ENCODE measurements at regions not wholly inside any gene's neighbourhood (a gene's known extent, or its start where the extent isn't known, plus 50 kb on each side); places are given as distances from the start of the nearest gene placed in this dataset.

- 58% methylated on average over 2 of the region's 16 CpGs; no CpG with 5 or more reads in 1 of the 2 experiments for whole genome bisulfite sequencing, 2 experiments (ENCODE audit: extremely low coverage in 2 of 2, insufficient read length in 1 of 2)
- no peak overlapping the region for H3K4me2 ChIP-seq (ENCODE audit: low read depth, low read length)
- ChIA-PET CTCF (no interaction called here), POLR2A (ENCODE audit: unreplicated experiment) (no interaction called here)
- no peak overlapping the region for H3K4ac ChIP-seq (ENCODE audit: low read depth, low read length)
- BruUV-seq (replicated peaks) = no TSS peak
- H2AFZ ChIP-seq (replicated peaks; ENCODE audit: low read length, poor library complexity) = no peak overlapping the region
- no peak overlapping the region for H3K56ac ChIP-seq (ENCODE audit: extremely low read depth, insufficient read depth, low read length)
- ATAC-seq (ENCODE audit: low read depth) (no peak), DNase-seq (no peak)
- TF ChIP-seq CEBPB (IDR thresholded peaks at IDR 0.05; ENCODE audit: low read depth, low read length) = no peak
- TF ChIP-seq RFX5 (IDR thresholded peaks at IDR 0.05; ENCODE audit: low read depth, low read length) = no peak
- no peak for TF ChIP-seq POLR2A (IDR thresholded peaks at IDR 0.05; ENCODE audit: low read depth, low read length)
- no peak for TF ChIP-seq MAFK (IDR thresholded peaks at IDR 0.05; ENCODE audit: low read depth, low read length)
- no peak for TF ChIP-seq ELK1 (IDR thresholded peaks at IDR 0.05; ENCODE audit: borderline replicate concordance, low read depth, low read length)
- no peak for TF ChIP-seq SMC3 (IDR thresholded peaks at IDR 0.05; ENCODE audit: low read depth, low read length)
- no peak overlapping the region for H2AK5ac ChIP-seq (ENCODE audit: low read depth, low read length)
- H3K9me1 ChIP-seq (ENCODE audit: insufficient read depth, low read length) = no peaks in the 10 kb centered on the region
- H3K9me3 ChIP-seq (ENCODE audit: control insufficient read depth, insufficient read depth, low read length) = peaks cover 26% of the 10 kb centered on the region
- H3K18ac ChIP-seq (ENCODE audit: low read depth, low read length) = no peak overlapping the region
- H3K27me3 ChIP-seq (ENCODE audit: control insufficient read depth, insufficient read depth, low read length) = no peaks in the 10 kb centered on the region
- no peak overlapping the region for H3K27ac ChIP-seq (ENCODE audit: insufficient read depth, low read length)
- H2BK20ac ChIP-seq (ENCODE audit: low read depth, low read length) = no peak overlapping the region
- no peak overlapping the region for H3K14ac ChIP-seq (replicated peaks; ENCODE audit: low read depth, low read length)
- H3K36me3 ChIP-seq (ENCODE audit: control insufficient read depth, insufficient read depth, low read length) = no peaks in the 10 kb centered on the region
- H4K91ac ChIP-seq (ENCODE audit: insufficient read depth, low read depth, low read length) = no peak overlapping the region
- intact Hi-C loops (cut with micrococcal nuclease) (no loop called here), dilution Hi-C loops (cut with HindIII; ENCODE audit: low sequenced_read_pairs, unreplicated experiment) (no loop called here), in situ Hi-C loops (cut with MboI; ENCODE audit: low sequenced_read_pairs) (no loop called here)
- H4K5ac ChIP-seq (ENCODE audit: low read depth, low read length) = no peak overlapping the region
- no peak overlapping the region for H4K8ac ChIP-seq (ENCODE audit: low read depth in 2 of 2, low read length in 2 of 2)
- no peaks in the 10 kb centered on the region for H4K20me1 ChIP-seq (ENCODE audit: insufficient read depth, low read length)
- no peak overlapping the region for H2BK5ac ChIP-seq (ENCODE audit: low read depth, low read length, poor library complexity, severe bottlenecking)
- H3K79me1 ChIP-seq (ENCODE audit: low read depth in 1 of 2, low read length in 2 of 2) = no peaks in the 10 kb centered on the region
- no peak overlapping the region for H3K9ac ChIP-seq (ENCODE audit: low read depth, low read length)
- no peaks in the 10 kb centered on the region for H3K4me1 ChIP-seq (ENCODE audit: control insufficient read depth, insufficient read depth, low read length)
- H2BK120ac ChIP-seq (ENCODE audit: low read depth, low read length) = no peak overlapping the region
- H2BK15ac ChIP-seq (ENCODE audit: low read depth, low read length) = no peak overlapping the region
- H2AK9ac ChIP-seq (replicated peaks; ENCODE audit: low read depth, low read length, poor library complexity) = no peak overlapping the region
- no peak overlapping the region for H3K23ac ChIP-seq (ENCODE audit: low read depth, low read length)
- H3K4me3 ChIP-seq (ENCODE audit: insufficient read depth, low read depth, low read length) = no peak overlapping the region
These were observed 72.2 kb downstream of the CRLF2 start for GRCh38 chrX:1140236-1140681.
